MCF 10A (cell line): ENCODE measurements at regions not wholly inside any gene's neighbourhood (a gene's known extent, or its start where the extent isn't known, plus 50 kb on each side); places are given as distances from the start of the nearest gene placed in this dataset.
"Not testable (repeated sequence)": the region's sequence is repeated elsewhere in the genome, so short reads cannot be mapped to it uniquely, and the experiment has no call there.

Source experiments
- BruUV-seq: library from RNA; stranded (reverse); fragments of 400-500 nt; replicated peaks from 2 replicates; lab custom pipeline; 2021; lab: Mats Ljungman, UMichigan
- CTCF ChIA-PET: fragments of 300-600 bp; sonication (Branson Sonifier 250); formaldehyde crosslinking; extraction: SDS; loops from one replicate; lab custom pipeline; 2021; ENCODE audit warnings: antibody characterized with exemption, inconsistent platforms; lab: Yijun Ruan, JAX
- POLR2A ChIA-PET: fragments of 300-600, 350-650 bp; sonication (Branson Sonifier 250); formaldehyde crosslinking; extraction: SDS; loops from one replicate; lab custom pipeline; 2020; ENCODE audit warnings: antibody characterized with exemption, inconsistent platforms; lab: Yijun Ruan, JAX
- DNase-seq: peaks from one replicate; pipeline ENCODE4 v3.0.0-alpha.2; 2018; ENCODE audit not compliant: unreplicated experiment
- H3K27ac Mint-ChIP-seq: one replicate; pipeline ENCODE4 v1.8.0; 2022; ENCODE audit warnings: mild to moderate bottlenecking, low read depth, mixed read lengths; ENCODE audit not compliant: unreplicated experiment
- H3K27me3 Mint-ChIP-seq: one replicate; pipeline ENCODE4 v1.8.0; 2022; ENCODE audit warnings: mixed read lengths; ENCODE audit not compliant: insufficient read depth, unreplicated experiment
- H3K36me3 Mint-ChIP-seq: one replicate; pipeline ENCODE4 v1.8.0; 2022; ENCODE audit warnings: mild to moderate bottlenecking, moderate library complexity, mixed read lengths; ENCODE audit not compliant: insufficient read depth, unreplicated experiment
- H3K4me1 Mint-ChIP-seq: one replicate; pipeline ENCODE4 v1.8.0; 2022; ENCODE audit warnings: mixed read lengths; ENCODE audit not compliant: insufficient read depth, unreplicated experiment
- H3K4me3 Mint-ChIP-seq: one replicate; pipeline ENCODE4 v1.8.0; 2022; ENCODE audit warnings: mild to moderate bottlenecking, moderate library complexity, mixed read lengths; ENCODE audit not compliant: unreplicated experiment
- H3K9me3 Mint-ChIP-seq: one replicate; pipeline ENCODE4 v1.8.0; 2022; ENCODE audit warnings: mixed read lengths; ENCODE audit not compliant: unreplicated experiment
- intact Hi-C: fragments of 100-400 bp; cut with micrococcal nuclease; formaldehyde crosslinking; loops from 2 replicates; pipeline ENCODE4 v1.14.1; 2022
- TF ChIP-seq, protein P1 (sequence below): fragments of 200-600 bp; IDR thresholded peaks from one replicate; pipeline ENCODE4 v1.8.0; 2022; ENCODE audit warnings: antibody characterized with exemption, mild to moderate bottlenecking; ENCODE audit not compliant: unreplicated experiment

DNA sequence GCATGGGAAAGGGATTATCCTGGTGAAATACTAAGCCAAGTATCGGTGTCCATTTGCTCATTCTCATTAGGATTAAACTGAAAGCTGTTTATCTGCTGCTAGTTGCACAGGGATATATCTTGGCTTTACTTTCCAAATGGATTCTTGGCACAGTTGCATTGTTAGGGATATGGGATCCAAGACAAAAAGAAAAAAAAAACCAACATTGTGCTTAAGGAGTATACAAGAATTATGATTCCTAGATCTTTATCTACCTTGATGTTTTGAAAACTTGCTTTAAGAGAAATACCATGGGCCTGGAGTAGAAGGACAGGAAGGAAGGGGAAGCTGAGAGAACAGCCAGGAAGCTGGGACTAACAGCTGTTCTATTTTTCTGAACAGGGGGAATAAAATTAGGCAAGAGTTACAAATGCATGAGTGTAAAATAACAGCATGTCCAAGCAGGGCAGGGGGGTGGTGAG is 107.6 kb downstream of the ATXN3L start:
- POLR2A ChIA-PET: no interaction called here
- H3K4me3 Mint-ChIP-seq: no peak overlapping the region

DNA sequence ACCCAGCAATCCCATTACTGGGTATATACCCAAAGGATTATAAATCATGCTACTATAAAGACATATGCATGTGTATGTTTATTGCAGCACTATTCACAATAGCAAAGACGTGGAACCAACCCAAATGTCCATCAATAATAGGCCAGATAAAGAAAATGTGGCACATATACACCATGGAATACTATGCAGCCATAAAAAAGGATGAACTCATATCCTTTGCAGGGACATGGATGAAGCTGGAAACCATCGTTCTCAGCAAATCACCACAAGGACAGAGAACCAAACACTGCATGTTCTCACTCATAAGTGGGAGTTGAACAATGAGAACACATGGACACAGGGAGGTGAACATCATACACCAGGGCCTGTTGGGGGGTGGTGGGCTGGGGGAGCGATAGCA is 109.7 kb downstream of the ATXN3L start:
- CTCF ChIA-PET, H3K27ac Mint-ChIP-seq, POLR2A ChIA-PET, BruUV-seq, intact Hi-C loops, H3K4me3 Mint-ChIP-seq, H3K4me1 Mint-ChIP-seq, H3K9me3 Mint-ChIP-seq, H3K36me3 Mint-ChIP-seq, DNase-seq: not testable (repeated sequence)
- peaks cover 19% of the 10 kb centered on the region for H3K27me3 Mint-ChIP-seq

More for the DNA sequence above, 107.6 kb downstream of the ATXN3L start:
- Mint-ChIP-seq H3K9me3 (no peaks in the 10 kb centered on the region), H3K36me3 (no peaks in the 10 kb centered on the region), H3K4me1 (peaks cover 6% of the 10 kb centered on the region), H3K27ac (no peak overlapping the region), H3K27me3 (peaks cover 19% of the 10 kb centered on the region)
- intact Hi-C loops: no loop called here
- no peak for DNase-seq
- TF ChIP-seq, protein P1, sequence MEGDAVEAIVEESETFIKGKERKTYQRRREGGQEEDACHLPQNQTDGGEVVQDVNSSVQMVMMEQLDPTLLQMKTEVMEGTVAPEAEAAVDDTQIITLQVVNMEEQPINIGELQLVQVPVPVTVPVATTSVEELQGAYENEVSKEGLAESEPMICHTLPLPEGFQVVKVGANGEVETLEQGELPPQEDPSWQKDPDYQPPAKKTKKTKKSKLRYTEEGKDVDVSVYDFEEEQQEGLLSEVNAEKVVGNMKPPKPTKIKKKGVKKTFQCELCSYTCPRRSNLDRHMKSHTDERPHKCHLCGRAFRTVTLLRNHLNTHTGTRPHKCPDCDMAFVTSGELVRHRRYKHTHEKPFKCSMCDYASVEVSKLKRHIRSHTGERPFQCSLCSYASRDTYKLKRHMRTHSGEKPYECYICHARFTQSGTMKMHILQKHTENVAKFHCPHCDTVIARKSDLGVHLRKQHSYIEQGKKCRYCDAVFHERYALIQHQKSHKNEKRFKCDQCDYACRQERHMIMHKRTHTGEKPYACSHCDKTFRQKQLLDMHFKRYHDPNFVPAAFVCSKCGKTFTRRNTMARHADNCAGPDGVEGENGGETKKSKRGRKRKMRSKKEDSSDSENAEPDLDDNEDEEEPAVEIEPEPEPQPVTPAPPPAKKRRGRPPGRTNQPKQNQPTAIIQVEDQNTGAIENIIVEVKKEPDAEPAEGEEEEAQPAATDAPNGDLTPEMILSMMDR: no peak
- CTCF ChIA-PET: no interaction called here
- BruUV-seq: no TSS peak

DNA sequence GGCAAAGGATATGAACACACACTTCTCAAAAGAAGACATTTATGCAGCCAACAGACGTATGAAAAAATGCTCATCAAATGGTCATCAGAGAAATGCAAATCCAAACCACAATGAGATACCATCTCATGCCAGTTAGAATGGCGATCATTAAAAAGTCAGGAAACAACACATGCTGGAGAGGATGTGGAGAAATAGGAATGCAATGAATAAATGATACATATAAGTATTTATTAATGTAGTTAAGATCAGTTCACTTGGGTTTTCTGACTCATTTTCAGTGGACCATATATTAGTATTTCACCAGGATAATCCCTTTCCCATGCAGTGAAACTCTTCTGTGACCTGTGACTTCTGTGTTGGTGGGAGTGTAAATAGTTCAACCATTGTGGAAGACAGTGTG is 110.1 kb downstream of the ATXN3L start:
- intact Hi-C loops, POLR2A ChIA-PET, BruUV-seq, CTCF ChIA-PET, H3K27ac Mint-ChIP-seq, H3K36me3 Mint-ChIP-seq, H3K4me1 Mint-ChIP-seq, H3K4me3 Mint-ChIP-seq, DNase-seq, H3K9me3 Mint-ChIP-seq: not testable (repeated sequence)
- peaks cover 19% of the 10 kb centered on the region for H3K27me3 Mint-ChIP-seq

DNA sequence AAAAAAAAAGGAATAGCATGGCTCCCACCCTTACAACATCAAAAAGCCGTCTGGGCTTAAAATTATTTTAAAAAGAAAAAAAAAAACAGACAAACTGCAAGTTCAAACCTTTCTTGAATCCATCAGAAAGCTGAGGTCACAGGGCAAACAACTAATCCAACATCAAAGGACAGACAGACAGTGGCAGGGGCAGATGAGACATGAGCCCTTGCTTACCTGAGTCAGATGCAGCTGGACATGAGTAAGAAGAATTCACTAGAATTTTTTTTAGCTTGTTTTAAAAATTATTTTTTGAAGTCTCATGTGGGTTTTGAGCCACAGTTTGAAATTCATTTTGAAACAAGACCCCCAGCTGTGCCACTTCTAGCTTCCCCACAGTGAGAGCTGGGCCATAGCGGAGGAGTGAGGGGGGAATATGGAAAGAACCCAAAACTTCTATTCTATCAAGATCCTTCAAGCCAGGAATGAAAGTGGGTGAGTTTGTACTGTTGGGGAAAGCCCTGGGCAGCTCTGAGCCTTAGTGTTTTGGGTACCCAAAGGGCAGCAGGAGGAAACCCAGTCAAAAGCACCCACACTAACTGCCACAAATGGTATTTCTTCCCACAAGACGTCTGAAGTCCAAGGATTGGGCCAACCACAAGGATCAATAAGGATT is 111.4 kb downstream of the ATXN3L start:
- no TSS peak for BruUV-seq
- H3K27me3 Mint-ChIP-seq: peaks cover 26% of the 10 kb centered on the region
- no peaks in the 10 kb centered on the region for H3K36me3 Mint-ChIP-seq
- no peaks in the 10 kb centered on the region for H3K9me3 Mint-ChIP-seq
- POLR2A ChIA-PET: interaction anchor here (0.5 to 1.1 kb wide), 2 partner anchors 12 to 145 kb away, joined by 3 read pairs; no protein-coding TSS in a partner anchor
- TF ChIP-seq, protein P1: no peak
- CTCF ChIA-PET: interaction anchor here (0.7 to 0.9 kb wide), 5 partner anchors 13 to 507 kb away, joined by 3 to 5 read pairs (median 3); no protein-coding TSS in a partner anchor
- no peak for DNase-seq
- intact Hi-C loops: no loop called here
- no peak overlapping the region for H3K4me3 Mint-ChIP-seq
- H3K27ac Mint-ChIP-seq: no peak overlapping the region
- peaks cover 6% of the 10 kb centered on the region for H3K4me1 Mint-ChIP-seq

DNA sequence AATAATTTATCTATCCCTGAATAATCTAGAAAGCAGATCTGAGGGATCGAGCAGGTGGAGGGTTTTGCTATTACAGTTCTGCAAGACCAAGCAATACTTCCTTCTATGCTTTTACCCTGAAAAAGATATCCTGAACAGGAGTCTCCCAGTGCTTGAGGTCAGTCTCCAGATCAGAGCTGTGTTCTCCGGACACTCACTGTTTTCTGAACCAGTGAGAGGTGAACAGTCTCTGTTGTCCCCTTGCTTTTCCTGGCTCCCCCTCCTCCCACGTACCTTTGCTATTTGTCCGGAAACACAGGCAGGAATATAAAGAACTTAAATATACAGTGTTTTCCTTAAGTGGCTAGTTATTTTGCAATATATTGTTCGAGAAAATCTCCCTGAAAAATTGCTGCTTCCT is 116.6 kb downstream of the ATXN3L start:
- Mint-ChIP-seq H3K36me3 (no peaks in the 10 kb centered on the region), H3K4me3 (no peak overlapping the region), H3K4me1 (no peaks in the 10 kb centered on the region), H3K27ac (no peak overlapping the region), H3K27me3 (peaks cover 51% of the 10 kb centered on the region), H3K9me3 (no peaks in the 10 kb centered on the region)
- no peak for DNase-seq
- ChIA-PET POLR2A (no interaction called here), CTCF (interaction anchor here (0.6 kb wide), 1 partner anchor 190 kb away, joined by 4 read pairs; no protein-coding TSS in a partner anchor)
- TF ChIP-seq, protein P1: no peak
- intact Hi-C loops: no loop called here
- no TSS peak for BruUV-seq
